Nephron progenitor cell (in vitro differentiated cells): ENCODE measurements at regions not wholly inside any gene's neighbourhood (a gene's known extent, or its start where the extent isn't known, plus 50 kb on each side); places are given as distances from the start of the nearest gene placed in this dataset.
"Not testable (repeated sequence)": the region's sequence is repeated elsewhere in the genome, so short reads cannot be mapped to it uniquely, and the experiment has no call there.

Source experiments
- DNase-seq: peaks from one replicate; pipeline ENCODE4 v3.0.0; 2021
- H3K27ac Mint-ChIP-seq: 2 replicates; pipeline ENCODE4 v1.8.0; 2021; ENCODE audit warnings: mild to moderate bottlenecking, moderate library complexity, mixed read lengths
- H3K27me3 Mint-ChIP-seq: 2 replicates; pipeline ENCODE4 v1.8.0; 2021; ENCODE audit warnings: mild to moderate bottlenecking, low read depth, mixed read lengths; ENCODE audit not compliant: poor library complexity
- H3K36me3 Mint-ChIP-seq: 2 replicates; pipeline ENCODE4 v1.8.0; 2021; ENCODE audit warnings: low read depth, mixed read lengths
- H3K4me1 Mint-ChIP-seq: 2 replicates; pipeline ENCODE4 v1.8.0; 2021; ENCODE audit warnings: mixed read lengths
- H3K4me3 Mint-ChIP-seq: 2 replicates; pipeline ENCODE4 v1.8.0; 2021; ENCODE audit warnings: mild to moderate bottlenecking, moderate library complexity, mixed read lengths
- H3K9me3 Mint-ChIP-seq: 2 replicates; pipeline ENCODE4 v1.8.0; 2021; ENCODE audit warnings: mild to moderate bottlenecking, moderate library complexity, mixed read lengths
- CTCF ChIP-seq: fragments of 200-600 bp; sonication (generic); IDR thresholded peaks from 2 replicates; pipeline ENCODE4 v1.5.0; 2021; ENCODE audit warnings: antibody characterized with exemption

- H3K9me3 Mint-ChIP-seq, result no peaks in the 10 kb centered on the region
- H3K27ac Mint-ChIP-seq, result no peak overlapping the region
- no peak for DNase-seq
- no peaks in the 10 kb centered on the region for H3K27me3 Mint-ChIP-seq
- H3K4me3 Mint-ChIP-seq, result no peak overlapping the region
- TF ChIP-seq CTCF, result no peak
- H3K36me3 Mint-ChIP-seq, result no peaks in the 10 kb centered on the region
- H3K4me1 Mint-ChIP-seq, result no peaks in the 10 kb centered on the region
Observed at GRCh38 chr3:18211116-18211515, 214.0 kb downstream of the SATB1 start.

- Mint-ChIP-seq H3K36me3 (no peaks in the 10 kb centered on the region), H3K9me3 (no peaks in the 10 kb centered on the region), H3K27me3 (peaks cover 7% of the 10 kb centered on the region), H3K4me1 (no peaks in the 10 kb centered on the region), H3K4me3 (no peak overlapping the region), H3K27ac (no peak overlapping the region)
- TF ChIP-seq CTCF, result no peak
- DNase-seq, result no peak
Observed at GRCh38 chr3:18208856-18209255, 216.3 kb downstream of the SATB1 start.

- no peak for DNase-seq
- H3K27me3 Mint-ChIP-seq, result peaks cover 7% of the 10 kb centered on the region
- TF ChIP-seq CTCF, result no peak
- H3K4me1 Mint-ChIP-seq, result no peaks in the 10 kb centered on the region
- H3K4me3 Mint-ChIP-seq, result no peak overlapping the region
- H3K27ac Mint-ChIP-seq, result no peak overlapping the region
- H3K36me3 Mint-ChIP-seq, result no peaks in the 10 kb centered on the region
- no peaks in the 10 kb centered on the region for H3K9me3 Mint-ChIP-seq
Observed at GRCh38 chr3:18208091-18208490, 217.0 kb downstream of the SATB1 start.

DNA sequence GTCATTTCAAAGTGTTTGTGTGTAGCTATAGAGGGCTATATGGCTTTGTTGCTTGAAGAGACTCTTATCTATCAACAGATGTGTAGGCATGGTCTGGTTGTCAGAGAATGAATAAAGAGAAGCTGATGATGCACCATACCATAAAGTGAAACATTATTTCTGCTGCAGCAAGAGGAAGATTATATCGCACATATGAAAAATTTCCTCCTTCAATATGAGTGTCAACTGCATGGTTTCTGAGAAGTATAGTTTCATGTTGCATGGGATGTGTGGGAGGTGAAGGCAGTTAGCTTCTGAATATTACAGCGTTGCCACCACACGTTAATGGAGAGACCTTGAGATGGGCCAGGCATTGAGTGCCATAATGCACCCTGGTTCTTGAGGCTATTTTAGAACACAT is 217.9 kb downstream of the SATB1 start:
- Mint-ChIP-seq H3K27me3 (peaks cover 7% of the 10 kb centered on the region), H3K36me3 (no peaks in the 10 kb centered on the region), H3K9me3 (no peaks in the 10 kb centered on the region), H3K4me3 (no peak overlapping the region), H3K4me1 (no peaks in the 10 kb centered on the region), H3K27ac (no peak overlapping the region)
- no peak for TF ChIP-seq CTCF
- no peak for DNase-seq

DNA sequence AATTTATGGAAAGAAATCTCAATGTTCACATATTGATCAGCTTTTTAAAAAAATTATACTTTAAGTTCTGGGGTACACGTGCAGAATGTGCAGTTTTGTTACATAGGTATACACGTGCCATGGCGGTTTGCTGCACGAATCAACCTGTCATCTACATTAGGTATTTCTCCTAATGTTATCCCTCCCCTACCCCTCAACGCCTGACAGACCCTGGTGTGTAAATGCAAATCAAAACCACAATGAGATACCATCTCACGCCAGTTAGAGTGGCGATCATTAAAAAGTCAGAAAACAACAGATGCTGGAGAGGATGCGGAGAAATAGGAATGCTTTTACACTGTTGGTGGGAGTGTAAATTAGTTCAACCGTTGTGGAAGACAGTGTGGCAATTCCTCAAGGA is 219.4 kb downstream of the SATB1 start:
- not testable (repeated sequence) for H3K27ac Mint-ChIP-seq, DNase-seq, H3K9me3 Mint-ChIP-seq, H3K27me3 Mint-ChIP-seq, H3K4me1 Mint-ChIP-seq, H3K36me3 Mint-ChIP-seq, H3K4me3 Mint-ChIP-seq

DNA sequence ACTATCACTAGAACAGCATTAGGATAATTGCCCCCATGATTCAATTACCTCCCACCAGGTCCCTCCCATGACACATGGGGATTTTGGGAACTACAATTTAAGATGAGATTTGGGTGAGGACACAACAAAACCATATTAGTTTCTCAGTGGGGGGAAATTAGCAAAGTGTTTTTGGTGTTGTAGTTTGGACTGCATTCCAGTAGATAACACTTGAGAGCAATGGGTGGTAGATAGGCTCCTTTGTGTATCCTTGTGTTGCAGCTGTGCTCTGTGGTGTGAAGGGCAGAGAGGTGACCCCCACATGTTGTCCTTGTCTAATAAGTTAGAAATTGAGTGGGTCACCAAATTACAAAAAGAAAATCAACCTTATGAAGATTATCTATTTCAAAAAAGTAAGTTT is 223.8 kb downstream of the SATB1 start:
- no peak for DNase-seq
- no peaks in the 10 kb centered on the region for H3K4me1 Mint-ChIP-seq
- H3K27ac Mint-ChIP-seq, result no peak overlapping the region
- H3K4me3 Mint-ChIP-seq, result no peak overlapping the region
- peaks cover 14% of the 10 kb centered on the region for H3K27me3 Mint-ChIP-seq
- no peak for TF ChIP-seq CTCF
- peaks cover 36% of the 10 kb centered on the region for H3K9me3 Mint-ChIP-seq
- H3K36me3 Mint-ChIP-seq, result peaks cover 39% of the 10 kb centered on the region
